HG02938 (cell line): ENCODE measurements at regions not wholly inside any gene's neighbourhood (a gene's known extent, or its start where the extent isn't known, plus 50 kb on each side); places are given as distances from the start of the nearest gene placed in this dataset.

Source experiments
- ATAC-seq: cut with Tn5 transposase; IDR thresholded peaks from one replicate; pipeline ENCODE4 v1.9.1; 2021; ENCODE audit warnings: mild to moderate bottlenecking, moderate library complexity; ENCODE audit not compliant: unreplicated experiment

GRCh38 chr4:138085736-138086305, 156.3 kb downstream of the SLC7A11 start:
- no peak for ATAC-seq

- ATAC-seq, result no peak
Measured at GRCh38 chr4:138078751-138079520, 163.2 kb downstream of the SLC7A11 start.

- no peak for ATAC-seq
Measured at GRCh38 chr4:138078253-138078652, 163.9 kb downstream of the SLC7A11 start.

DNA sequence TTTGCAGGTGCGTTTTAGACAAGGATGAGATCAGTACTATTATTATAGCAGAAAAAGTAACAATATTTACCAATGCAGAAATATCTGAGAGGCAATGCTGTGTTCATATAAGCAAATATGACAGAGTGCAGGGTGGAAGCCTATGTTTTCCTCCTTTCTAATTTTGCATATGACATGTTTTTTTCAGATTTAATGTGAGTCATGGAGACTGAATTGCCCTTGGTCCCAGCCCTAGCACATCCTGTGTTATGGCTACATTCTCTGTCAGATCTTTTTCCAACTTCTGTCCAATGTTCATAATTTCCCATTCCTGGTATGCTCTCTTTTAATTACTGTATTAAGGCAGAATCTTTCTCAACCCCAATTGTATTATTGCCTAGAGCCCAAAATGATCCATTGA, 165.6 kb downstream of the SLC7A11 start:
- no peak for ATAC-seq

DNA sequence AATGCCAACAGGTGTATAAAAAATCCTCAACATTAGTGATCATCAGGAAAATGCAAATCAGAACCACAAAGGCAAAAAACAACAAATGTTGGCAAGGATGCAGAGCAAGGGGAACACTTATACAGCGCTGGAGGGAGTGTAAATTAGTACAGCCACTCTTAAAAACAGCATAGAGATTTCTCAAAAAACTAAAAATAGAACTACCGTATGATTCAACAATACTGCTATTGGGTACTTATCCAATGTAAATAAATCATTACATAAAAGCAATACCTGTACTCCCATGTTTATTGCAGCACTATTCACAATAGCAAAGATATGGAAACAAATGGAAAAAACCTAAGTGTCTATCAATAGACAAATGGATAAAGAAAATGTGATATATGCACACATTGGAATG, 171.3 kb downstream of the SLC7A11 start:
- ATAC-seq, result no peak

- peak; percentile 78 for ATAC-seq
Measured at GRCh38 chr4:138063581-138063980, 178.6 kb downstream of the SLC7A11 start.

DNA sequence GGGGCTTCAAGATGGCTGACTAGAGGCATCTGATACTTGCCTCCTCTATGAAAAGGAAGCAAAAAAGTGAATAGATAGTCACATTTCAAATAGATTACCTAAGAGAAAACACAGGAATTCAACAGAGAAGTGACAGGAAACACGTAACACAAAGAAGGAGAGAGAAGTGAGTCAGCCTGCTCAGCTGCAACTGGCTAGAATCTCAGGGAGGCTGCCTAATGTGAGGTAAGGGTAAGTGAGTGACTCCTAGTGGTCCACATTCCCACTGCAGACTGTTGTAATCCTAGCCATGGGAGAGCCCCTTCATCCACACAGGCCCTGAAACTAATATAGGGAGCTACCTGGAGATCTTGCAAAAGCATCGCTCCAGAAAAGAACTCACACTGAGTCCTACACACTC, 179.2 kb downstream of the SLC7A11 start:
- no peak for ATAC-seq

- no peak for ATAC-seq
Measured at GRCh38 chr4:138056541-138056940, 185.6 kb downstream of the SLC7A11 start.

GRCh38 chr4:138055890-138056289, 186.3 kb downstream of the SLC7A11 start:
- no peak for ATAC-seq

DNA sequence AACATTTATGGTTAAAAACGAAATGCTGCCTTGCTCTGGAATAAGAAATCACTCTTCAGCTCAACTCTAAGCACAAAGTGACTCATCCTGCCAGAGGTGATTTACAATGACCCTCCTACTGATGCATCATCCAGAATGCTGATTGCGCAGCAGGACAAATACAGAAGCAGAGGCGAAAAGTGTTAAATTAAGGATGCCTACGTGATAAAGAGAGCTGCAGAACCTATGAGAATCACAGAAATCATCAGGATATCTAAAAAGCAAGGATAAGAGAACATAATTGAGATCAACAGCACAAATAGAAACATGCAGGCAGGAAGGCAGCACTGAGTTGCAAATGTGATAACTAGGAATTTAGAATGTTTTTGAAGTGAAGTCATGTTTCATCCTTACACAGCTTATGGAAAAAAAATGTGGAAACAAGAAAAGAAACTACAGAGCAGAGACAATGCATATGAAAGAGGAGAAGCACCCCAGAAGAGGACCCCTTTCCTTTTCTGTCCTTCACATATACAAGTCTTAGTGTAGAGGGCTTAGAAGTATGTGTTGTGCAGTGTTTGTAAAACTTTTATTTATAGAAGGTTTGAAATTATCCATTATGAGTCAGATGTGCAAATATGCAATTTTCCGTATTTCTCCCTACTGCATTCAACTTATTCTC, 188.4 kb downstream of the SLC7A11 start:
- ATAC-seq, result no peak

DNA sequence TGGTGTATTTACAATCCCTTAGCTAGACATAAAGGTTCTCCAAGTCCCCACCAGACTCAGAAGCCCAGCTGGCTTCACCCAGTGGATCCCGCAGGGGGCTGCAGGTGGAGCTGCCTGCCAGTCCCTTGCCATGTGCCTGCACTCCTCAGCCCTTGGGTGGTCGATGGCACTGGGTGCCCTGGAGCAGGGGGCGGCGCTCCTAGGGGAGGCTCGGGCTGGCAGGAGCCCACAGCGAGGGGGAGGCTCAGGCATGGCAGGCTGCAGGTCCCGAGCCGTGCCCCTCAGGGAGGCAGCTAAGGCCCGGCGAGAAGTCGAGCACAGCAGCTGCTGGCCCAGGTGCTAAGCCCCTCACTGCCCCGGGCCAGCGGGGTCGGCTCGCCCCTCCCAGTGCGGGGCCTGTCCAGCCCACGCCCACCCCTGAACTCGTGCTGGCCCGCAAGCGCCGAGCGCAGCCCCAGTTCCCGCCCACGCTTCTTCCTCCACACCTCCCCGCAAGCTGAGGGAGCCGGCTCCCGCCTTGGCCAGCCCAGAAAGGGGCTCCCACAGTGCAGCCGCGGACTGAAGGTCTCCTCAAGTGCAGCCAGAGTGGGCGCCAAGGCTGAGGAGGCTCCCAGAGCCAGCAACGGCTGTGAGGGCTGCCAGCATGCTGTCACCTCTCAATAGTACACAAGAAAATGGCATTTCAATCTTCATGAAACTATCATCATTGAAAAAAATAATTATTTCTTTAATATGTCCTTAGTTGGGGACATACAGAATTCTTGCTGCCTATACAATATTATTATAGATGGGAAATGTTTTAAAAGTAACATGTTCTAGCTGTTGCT, 189.1 kb downstream of the SLC7A11 start:
- no peak for ATAC-seq

GRCh38 chr4:138051157-138051556, 191.0 kb downstream of the SLC7A11 start:
- ATAC-seq, result no peak

DNA sequence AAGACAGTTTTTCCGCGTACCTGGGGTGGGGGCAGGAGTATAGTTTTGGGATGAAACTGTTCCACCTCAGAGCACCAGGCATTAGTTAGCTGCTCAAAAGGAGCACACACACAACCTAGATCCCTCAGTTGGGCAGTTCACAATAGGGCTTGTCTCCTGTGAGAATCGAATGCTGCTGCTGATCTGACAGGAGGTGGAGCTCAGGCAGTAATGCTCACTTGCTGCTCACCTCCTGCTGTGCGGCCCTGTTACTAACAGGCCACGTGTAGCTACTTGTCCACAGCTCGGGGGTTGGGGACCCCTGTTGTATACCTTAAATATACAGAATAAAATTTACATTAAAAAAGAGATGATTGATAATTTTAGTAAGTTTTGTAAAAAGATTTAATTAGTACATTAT, 191.5 kb downstream of the SLC7A11 start:
- ATAC-seq, result no peak

DNA sequence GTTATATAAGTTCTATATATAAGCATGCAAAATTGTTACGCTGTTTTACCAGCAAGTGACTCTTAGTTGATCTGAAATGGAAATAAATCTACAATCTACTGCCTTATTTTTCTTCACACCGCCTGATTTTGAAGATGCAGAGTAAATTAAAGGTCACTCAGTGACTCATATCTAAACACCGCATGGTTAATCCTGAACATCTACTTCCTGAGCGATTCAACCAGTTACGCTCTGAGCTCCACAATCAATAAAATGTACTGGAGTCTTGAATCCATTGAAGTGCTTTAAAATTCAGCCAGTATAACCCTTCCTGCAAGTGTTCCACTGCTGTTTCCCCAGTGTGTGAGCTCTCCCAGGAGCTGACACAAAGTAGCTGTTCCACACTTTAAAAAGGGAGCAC, 192.8 kb downstream of the SLC7A11 start:
- no peak for ATAC-seq

DNA sequence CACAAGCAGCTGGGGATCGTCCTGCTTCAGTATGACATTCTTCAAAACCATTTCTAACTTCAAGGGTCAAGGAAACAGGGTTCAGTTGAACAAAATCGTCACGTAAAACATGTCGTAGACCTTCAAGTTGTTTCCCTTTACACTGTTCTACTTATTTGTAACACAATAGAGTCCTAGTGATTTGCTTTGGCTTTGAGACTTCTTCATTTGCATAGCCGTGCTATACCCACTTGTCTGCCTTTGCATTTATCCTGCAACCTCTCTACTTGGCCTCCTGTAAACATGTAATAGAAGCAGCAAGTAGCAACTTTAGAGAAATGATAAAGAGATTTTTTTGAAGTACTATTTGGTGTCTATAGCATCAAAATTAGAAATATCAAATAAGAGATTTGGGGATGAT, 194.9 kb downstream of the SLC7A11 start:
- ATAC-seq, result no peak

GRCh38 chr4:138045036-138045435, 197.1 kb downstream of the SLC7A11 start:
- ATAC-seq, result no peak

- no peak for ATAC-seq
Measured at GRCh38 chr4:138039010-138039409, 203.1 kb downstream of the SLC7A11 start.

- no peak for ATAC-seq
Measured at GRCh38 chr4:138037696-138038095, 204.5 kb downstream of the SLC7A11 start.

GRCh38 chr4:138035781-138036258, 206.3 kb downstream of the SLC7A11 start:
- peak; percentile 100 for ATAC-seq

DNA sequence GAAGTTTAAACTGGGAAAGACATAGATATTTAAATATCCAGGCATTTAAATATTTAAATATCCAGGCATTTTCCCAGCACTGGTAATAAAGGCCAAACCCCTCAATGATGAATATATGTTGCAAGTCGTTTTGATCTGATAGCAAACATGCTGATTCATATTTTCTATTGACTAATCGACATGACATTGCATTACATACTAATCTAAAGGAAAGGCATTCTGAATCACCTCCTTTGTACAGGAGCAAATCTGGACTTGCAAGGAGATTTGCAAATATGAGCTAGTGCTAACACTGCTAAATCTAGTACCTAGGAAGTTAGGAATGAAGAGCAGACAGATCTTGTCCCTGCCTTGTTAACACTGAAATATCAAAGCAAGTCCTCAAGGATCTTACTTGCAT, 207.3 kb downstream of the SLC7A11 start:
- no peak for ATAC-seq

DNA sequence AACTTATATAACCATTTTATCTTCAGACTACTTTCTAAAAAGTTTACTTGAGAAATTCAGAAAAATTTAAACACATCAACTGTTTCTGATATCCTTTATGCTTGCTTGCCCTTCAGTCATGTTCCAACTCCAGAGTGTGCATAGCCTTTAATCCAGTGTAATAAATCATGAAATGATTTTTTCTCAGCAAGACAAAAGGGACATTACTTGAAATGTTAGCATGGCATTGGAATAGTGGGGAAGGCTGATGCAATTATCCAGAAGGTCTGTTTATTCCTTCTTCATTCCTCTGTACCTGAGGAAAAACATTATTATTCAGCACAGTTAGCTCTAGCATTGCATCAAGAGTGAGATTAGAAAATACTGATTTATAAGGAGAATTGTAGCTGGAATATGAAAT, 209.9 kb downstream of the SLC7A11 start:
- no peak for ATAC-seq
